Neural progenitor cell (in vitro differentiated cells): ENCODE measurements at regions not wholly inside any gene's neighbourhood (a gene's known extent, or its start where the extent isn't known, plus 50 kb on each side); places are given as distances from the start of the nearest gene placed in this dataset.

Source experiments
- EZH2 ChIP-seq: fragments of 200-600 bp; sonication (generic); IDR thresholded peaks from 2 replicates; pipeline ENCODE4 v1.6.1; 2017; ENCODE audit warnings: antibody characterized with exemption, mild to moderate bottlenecking, moderate library complexity
- TF ChIP-seq, protein P1 (sequence below): fragments of 200-600 bp; sonication (generic); IDR thresholded peaks from 2 replicates; pipeline ENCODE4 v1.5.1; 2017; ENCODE audit warnings: antibody characterized with exemption, mild to moderate bottlenecking

DNA sequence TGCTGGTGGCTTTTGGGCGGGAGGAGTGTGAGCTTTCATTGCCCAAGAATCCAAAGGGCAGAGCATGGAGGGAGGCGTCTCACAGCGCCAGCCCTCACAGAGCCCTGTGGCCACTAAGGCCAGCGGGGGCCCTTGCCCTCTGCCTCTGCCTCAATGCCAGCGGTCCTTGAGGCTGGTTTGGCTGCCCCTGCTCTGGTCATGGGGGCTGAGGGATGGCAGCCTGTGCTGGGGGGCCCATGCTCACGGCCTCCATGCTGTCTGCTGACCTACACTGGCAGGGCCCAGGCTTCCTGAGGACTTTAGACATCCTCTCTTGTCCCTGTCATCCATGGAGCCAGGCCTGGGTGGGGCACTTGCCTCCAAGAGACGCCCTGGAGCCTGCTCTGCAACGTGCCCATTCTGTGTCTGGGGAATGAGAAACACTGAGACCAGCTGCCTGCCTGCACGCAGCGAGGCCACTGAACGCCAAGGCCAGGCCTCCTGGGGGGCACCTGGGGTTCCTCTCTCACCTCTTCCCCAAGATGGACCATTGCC lies 143.4 kb downstream of the KIF26A start:
- TF ChIP-seq, protein P1, sequence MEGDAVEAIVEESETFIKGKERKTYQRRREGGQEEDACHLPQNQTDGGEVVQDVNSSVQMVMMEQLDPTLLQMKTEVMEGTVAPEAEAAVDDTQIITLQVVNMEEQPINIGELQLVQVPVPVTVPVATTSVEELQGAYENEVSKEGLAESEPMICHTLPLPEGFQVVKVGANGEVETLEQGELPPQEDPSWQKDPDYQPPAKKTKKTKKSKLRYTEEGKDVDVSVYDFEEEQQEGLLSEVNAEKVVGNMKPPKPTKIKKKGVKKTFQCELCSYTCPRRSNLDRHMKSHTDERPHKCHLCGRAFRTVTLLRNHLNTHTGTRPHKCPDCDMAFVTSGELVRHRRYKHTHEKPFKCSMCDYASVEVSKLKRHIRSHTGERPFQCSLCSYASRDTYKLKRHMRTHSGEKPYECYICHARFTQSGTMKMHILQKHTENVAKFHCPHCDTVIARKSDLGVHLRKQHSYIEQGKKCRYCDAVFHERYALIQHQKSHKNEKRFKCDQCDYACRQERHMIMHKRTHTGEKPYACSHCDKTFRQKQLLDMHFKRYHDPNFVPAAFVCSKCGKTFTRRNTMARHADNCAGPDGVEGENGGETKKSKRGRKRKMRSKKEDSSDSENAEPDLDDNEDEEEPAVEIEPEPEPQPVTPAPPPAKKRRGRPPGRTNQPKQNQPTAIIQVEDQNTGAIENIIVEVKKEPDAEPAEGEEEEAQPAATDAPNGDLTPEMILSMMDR, result no peak
- no peak for TF ChIP-seq EZH2
